Keratinocyte (primary cell): ENCODE measurements at regions not wholly inside any gene's neighbourhood (a gene's known extent, or its start where the extent isn't known, plus 50 kb on each side); places are given as distances from the start of the nearest gene placed in this dataset.

ENCODE experiments used
- DNase-seq: peaks from one replicate; pipeline ENCODE4 v3.0.0-alpha.2; 2011; ENCODE audit warnings: low read depth, missing footprints, low spot score
- FAIRE-seq: peaks from 2 replicates; lab custom pipeline; 2011; peaks lifted over from hg19 to GRCh38; lab: Jason Lieb, UNC
- H2AFZ ChIP-seq: 2 replicates; pipeline ENCODE4 v1.6.0; 2012; ENCODE audit warnings: low read length, control low read depth, inconsistent platforms; ENCODE audit not compliant: control insufficient read depth
- H3K27ac ChIP-seq: 2 replicates; pipeline ENCODE4 v1.5.1; 2011; ENCODE audit warnings: low read length; ENCODE audit not compliant: control insufficient read depth, insufficient read depth
- H3K27me3 ChIP-seq: 3 replicates; pipeline ENCODE4 v1.6.0; 2011; ENCODE audit warnings: low read length; ENCODE audit not compliant: control insufficient read depth, insufficient read depth; ENCODE audit errors: extremely low read depth
- H3K36me3 ChIP-seq, 2 experiments: 2 replicates in 1 of 2; 3 replicates in 1 of 2; pipeline ENCODE4 v1.5.1; 2011; ENCODE audit warnings: low read length in 2 of 2, mild to moderate bottlenecking in 1 of 2; ENCODE audit not compliant: control insufficient read depth in 2 of 2, insufficient read depth in 2 of 2; ENCODE audit errors: extremely low read depth in 1 of 2
- H3K4me1 ChIP-seq: 3 replicates; pipeline ENCODE4 v1.5.1; 2011; ENCODE audit warnings: low read length; ENCODE audit not compliant: control insufficient read depth, insufficient read depth; ENCODE audit errors: extremely low read depth
- H3K4me2 ChIP-seq: 3 replicates; pipeline ENCODE4 v1.6.0; 2011; ENCODE audit warnings: low read depth, low read length; ENCODE audit not compliant: control insufficient read depth, insufficient read depth; ENCODE audit errors: extremely low read depth
- H3K4me3 ChIP-seq, 3 experiments: fragments of 200-600 bp in 1 of 3; sonication (generic) in 1 of 3; 2 replicates in 2 of 3; 3 replicates in 1 of 3; pipeline ENCODE4 v1.5.1; 2011 to 2016; ENCODE audit warnings: low read length in 3 of 3, mild to moderate bottlenecking in 3 of 3, control low read depth in 2 of 3, inconsistent platforms in 1 of 3, low read depth in 1 of 3, mixed read lengths in 1 of 3, mixed run types in 1 of 3, moderate library complexity in 1 of 3; ENCODE audit not compliant: control insufficient read depth in 2 of 3, insufficient read depth in 2 of 3; ENCODE audit errors: extremely low read depth in 1 of 3
- H3K79me2 ChIP-seq: 2 replicates; pipeline ENCODE4 v1.6.0; 2012; ENCODE audit warnings: low read length; ENCODE audit not compliant: control insufficient read depth, insufficient read depth
- H3K9ac ChIP-seq: 3 replicates; pipeline ENCODE4 v1.6.0; 2011; ENCODE audit warnings: low read length; ENCODE audit not compliant: control insufficient read depth, insufficient read depth; ENCODE audit errors: extremely low read depth
- H3K9me1 ChIP-seq: 3 replicates; pipeline ENCODE4 v1.6.0; 2011; ENCODE audit warnings: low read length; ENCODE audit not compliant: control insufficient read depth, insufficient read depth; ENCODE audit errors: extremely low read depth
- H3K9me3 ChIP-seq: 2 replicates; pipeline ENCODE4 v1.5.1; 2012; ENCODE audit warnings: low read depth, low read length; ENCODE audit not compliant: control insufficient read depth
- H4K20me1 ChIP-seq: 3 replicates; pipeline ENCODE4 v1.6.0; 2011; ENCODE audit warnings: low read length; ENCODE audit not compliant: control insufficient read depth, insufficient read depth; ENCODE audit errors: extremely low read depth
- EZH2 ChIP-seq: IDR thresholded peaks from one replicate; pipeline ENCODE4 v1.6.1; 2012; ENCODE audit warnings: inconsistent platforms, mild to moderate bottlenecking, low read length, moderate library complexity
- dilution Hi-C: fragments of 300-500 bp; cut with MboI; formaldehyde crosslinking; loops from one replicate; pipeline ENCODE4 v1.7.0; 2020; ENCODE audit warnings: low sequenced_read_pairs; ENCODE audit not compliant: extremely low pct_ligation_motif_present
- TF ChIP-seq, protein P1 (sequence below), 3 experiments: IDR thresholded peaks in 1 of 3; conservative IDR thresholded peaks in 1 of 3; optimal IDR thresholded peaks in 1 of 3; 2 replicates in 2 of 3; 3 replicates in 1 of 3; pipeline versions ENCODE3 to v1.5.1; 2011; ENCODE audit warnings: low read length in 3 of 3, mild to moderate bottlenecking in 3 of 3, moderate library complexity in 2 of 3, control low read depth in 1 of 3, inconsistent platforms in 1 of 3; ENCODE audit not compliant: insufficient read depth in 2 of 3; ENCODE audit errors: extremely low read depth in 1 of 3

- TF ChIP-seq, protein P1, sequence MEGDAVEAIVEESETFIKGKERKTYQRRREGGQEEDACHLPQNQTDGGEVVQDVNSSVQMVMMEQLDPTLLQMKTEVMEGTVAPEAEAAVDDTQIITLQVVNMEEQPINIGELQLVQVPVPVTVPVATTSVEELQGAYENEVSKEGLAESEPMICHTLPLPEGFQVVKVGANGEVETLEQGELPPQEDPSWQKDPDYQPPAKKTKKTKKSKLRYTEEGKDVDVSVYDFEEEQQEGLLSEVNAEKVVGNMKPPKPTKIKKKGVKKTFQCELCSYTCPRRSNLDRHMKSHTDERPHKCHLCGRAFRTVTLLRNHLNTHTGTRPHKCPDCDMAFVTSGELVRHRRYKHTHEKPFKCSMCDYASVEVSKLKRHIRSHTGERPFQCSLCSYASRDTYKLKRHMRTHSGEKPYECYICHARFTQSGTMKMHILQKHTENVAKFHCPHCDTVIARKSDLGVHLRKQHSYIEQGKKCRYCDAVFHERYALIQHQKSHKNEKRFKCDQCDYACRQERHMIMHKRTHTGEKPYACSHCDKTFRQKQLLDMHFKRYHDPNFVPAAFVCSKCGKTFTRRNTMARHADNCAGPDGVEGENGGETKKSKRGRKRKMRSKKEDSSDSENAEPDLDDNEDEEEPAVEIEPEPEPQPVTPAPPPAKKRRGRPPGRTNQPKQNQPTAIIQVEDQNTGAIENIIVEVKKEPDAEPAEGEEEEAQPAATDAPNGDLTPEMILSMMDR (optimal IDR thresholded peaks at IDR 0.05 in 1 of 3, IDR thresholded peaks at IDR 0.05 in 1 of 3, conservative IDR thresholded peaks at IDR 0.05 in 1 of 3; ENCODE audit: extremely low read depth in 1 of 3, insufficient read depth in 2 of 3, low read length in 3 of 3): no peak
- H3K27me3 ChIP-seq: no peaks in the 10 kb centered on the region
- no peak overlapping the region for H3K9ac ChIP-seq
- H3K4me2 ChIP-seq: no peak overlapping the region
- no peak overlapping the region for H2AFZ ChIP-seq
- FAIRE-seq: no peak
- DNase-seq: no peak
- H3K4me1 ChIP-seq: peaks cover 6% of the 10 kb centered on the region
- H3K27ac ChIP-seq: no peak overlapping the region
- no peaks in the 10 kb centered on the region for H3K79me2 ChIP-seq
- dilution Hi-C loops: no loop called here
- H4K20me1 ChIP-seq: no peaks in the 10 kb centered on the region
- H3K9me3 ChIP-seq: no peaks in the 10 kb centered on the region
- H3K9me1 ChIP-seq: no peaks in the 10 kb centered on the region
- no peaks in the 10 kb centered on the region for H3K36me3 ChIP-seq
- no peak overlapping the region for H3K4me3 ChIP-seq
Observed at GRCh38 chr9:86547571-86547970, 193.4 kb upstream of the TUT7 start.

- no peak for FAIRE-seq
- H3K9me1 ChIP-seq: no peaks in the 10 kb centered on the region
Observed at GRCh38 chr9:86546712-86547111, 192.5 kb upstream of the TUT7 start.

More at GRCh38 chr9:86546712-86547111, 192.5 kb upstream of the TUT7 start:
- Histone ChIP-seq H4K20me1 (no peaks in the 10 kb centered on the region), H2AFZ (no peak overlapping the region), H3K4me2 (no peak overlapping the region), H3K79me2 (no peaks in the 10 kb centered on the region), H3K27ac (no peak overlapping the region), H3K9me3 (no peaks in the 10 kb centered on the region), H3K27me3 (no peaks in the 10 kb centered on the region), H3K9ac (no peak overlapping the region), H3K4me3 (no peak overlapping the region), H3K36me3 (no peaks in the 10 kb centered on the region), H3K4me1 (peaks cover 6% of the 10 kb centered on the region)
- no peak for TF ChIP-seq EZH2
- TF ChIP-seq, protein P1 (optimal IDR thresholded peaks at IDR 0.05 in 1 of 3, IDR thresholded peaks at IDR 0.05 in 1 of 3, conservative IDR thresholded peaks at IDR 0.05 in 1 of 3; ENCODE audit: extremely low read depth in 1 of 3, insufficient read depth in 2 of 3, low read length in 3 of 3): no peak
- dilution Hi-C loops: no loop called here
- DNase-seq: no peak
